Left ventricle myocardium superior (tissue), 1 donor: ENCODE measurements at regions not wholly inside any gene's neighbourhood (a gene's known extent, or its start where the extent isn't known, plus 50 kb on each side); places are given as distances from the start of the nearest gene placed in this dataset.
A peak's percentile ranks its signal among the peaks of the same experiment; 100 is the strongest.
"Not testable (repeated sequence)": the region's sequence is repeated elsewhere in the genome, so short reads cannot be mapped to it uniquely, and the experiment has no call there.

ENCODE experiments used
- ATAC-seq: fragments of 200-7000 bp; cut with Tn5 transposase; one replicate; pipeline ENCODE4 v1.9.1; 2020; ENCODE audit warnings: mild to moderate bottlenecking, moderate library complexity
- DNase-seq: peaks from one replicate; pipeline ENCODE4 v3.0.0-alpha.2; 2020
- intact Hi-C: fragments of 100-400 bp; cut with micrococcal nuclease; formaldehyde crosslinking; loops from one replicate; pipeline ENCODE4 v1.11.0; 2022
- donor health status: DM: no; HTN: yes; CAD: no; lungs with severe emphysema.

DNA sequence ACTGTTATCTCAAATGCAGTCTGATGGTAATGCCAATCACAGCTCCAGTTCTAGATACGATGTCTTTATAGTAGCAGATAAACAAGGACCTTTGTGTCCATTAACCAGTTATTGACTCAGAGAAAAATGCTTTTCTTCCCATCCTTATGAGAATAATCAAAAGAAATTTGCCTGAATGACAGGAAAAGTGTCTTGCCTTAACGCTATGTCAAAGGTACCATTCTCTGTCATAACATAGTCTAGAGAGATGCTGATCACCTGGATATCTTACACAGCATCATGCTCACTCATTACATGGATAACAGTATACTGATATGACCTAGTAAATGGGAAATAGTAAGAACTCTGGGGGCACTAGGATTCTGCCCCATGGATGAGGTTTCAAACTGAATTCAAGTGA is 151.7 kb upstream of the NEGR1 start:
- no peak for ATAC-seq
- intact Hi-C loops: no loop called here

DNA sequence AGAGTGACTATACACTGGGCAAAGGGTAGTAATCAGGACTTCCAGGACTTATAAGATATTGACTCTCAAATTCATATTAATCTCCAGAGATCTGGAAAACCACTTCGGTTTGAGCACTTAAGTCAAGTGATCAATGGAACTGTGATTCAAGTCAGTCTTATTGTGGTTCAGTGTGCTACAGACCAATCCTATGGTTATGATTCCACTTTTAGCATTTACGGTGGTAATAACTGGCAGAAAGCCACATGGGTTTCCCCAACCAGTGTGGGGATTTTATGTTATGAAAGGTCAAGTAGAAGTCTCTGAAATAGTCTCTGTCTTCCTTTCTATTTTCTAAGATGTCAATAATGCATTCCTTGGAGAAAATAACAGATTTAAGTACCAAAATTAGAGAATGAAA is 151.3 kb upstream of the NEGR1 start:
- intact Hi-C loops: no loop called here
- no peak for ATAC-seq
- no peak for DNase-seq

More for the DNA sequence above, 151.7 kb upstream of the NEGR1 start:
- no peak for DNase-seq

DNA sequence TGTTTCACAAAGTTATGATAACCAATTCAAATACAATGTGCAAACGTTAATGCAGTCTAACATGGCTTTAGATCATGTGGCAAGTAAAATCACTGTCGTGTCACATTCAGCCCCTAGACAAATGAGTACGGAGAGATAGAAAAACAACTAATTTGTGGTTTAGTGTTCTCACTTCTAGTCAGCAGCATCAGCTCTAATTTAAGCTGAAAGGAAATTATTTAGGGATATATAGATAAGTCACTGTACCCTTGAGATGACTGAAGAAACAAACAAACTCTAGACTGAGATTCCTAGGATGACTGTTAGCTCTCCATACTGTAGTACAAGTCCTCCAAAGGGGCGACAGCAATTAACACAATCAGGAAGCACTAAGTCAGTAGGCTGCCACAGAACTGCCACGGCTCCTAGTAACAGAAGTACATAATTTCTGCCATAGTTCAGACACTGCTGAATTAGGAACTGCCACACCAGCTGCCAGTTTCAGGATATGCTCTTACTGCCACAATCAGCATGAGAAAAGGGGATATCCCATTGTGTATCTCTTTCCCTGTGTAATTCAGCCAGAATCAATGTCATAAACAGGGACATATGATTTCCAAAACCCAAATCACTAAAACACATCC is 150.4 kb upstream of the NEGR1 start:
- intact Hi-C loops: no loop called here
- no peak for DNase-seq
- ATAC-seq: no peak

DNA sequence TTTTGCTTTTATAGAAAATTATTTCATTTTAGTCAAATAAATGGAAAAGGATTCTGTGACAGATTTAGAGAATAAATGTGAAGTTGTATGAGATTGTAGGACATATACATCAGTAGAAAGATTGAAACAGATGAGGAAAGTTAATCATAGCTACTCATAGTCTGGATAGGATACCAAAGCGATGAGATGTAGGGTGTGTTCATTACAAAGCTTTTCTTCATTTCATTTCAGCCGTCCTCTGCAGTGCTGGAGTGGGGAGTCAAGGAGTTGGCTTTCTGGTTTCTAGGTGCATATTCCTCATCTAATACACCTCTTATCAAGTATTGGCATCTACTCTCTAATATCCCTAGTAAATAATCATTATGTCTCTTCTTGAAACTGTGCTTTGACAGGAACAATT is 149.5 kb upstream of the NEGR1 start:
- DNase-seq: no peak
- no peak for ATAC-seq
- intact Hi-C loops: no loop called here

DNA sequence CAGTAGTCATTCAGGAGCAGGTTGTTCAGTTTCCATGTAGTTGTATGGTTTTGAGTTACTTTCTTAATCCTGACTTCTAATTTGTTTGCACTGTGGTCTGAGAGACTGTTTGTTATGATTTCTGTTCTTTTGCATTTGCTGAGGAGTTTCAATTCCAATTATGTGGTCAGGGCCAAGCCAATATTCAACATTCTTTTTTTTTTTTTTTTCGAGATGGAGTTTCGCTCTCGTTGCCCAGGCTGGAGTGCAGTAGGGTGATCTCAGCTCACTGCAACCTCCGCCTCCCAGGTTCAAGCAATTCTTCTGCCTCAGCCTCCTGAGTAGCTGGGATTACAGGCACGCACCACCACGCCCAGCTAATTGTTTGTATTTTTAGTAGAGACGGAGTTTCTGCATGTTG is 145.9 kb upstream of the NEGR1 start:
- DNase-seq, ATAC-seq, intact Hi-C loops: not testable (repeated sequence)

DNA sequence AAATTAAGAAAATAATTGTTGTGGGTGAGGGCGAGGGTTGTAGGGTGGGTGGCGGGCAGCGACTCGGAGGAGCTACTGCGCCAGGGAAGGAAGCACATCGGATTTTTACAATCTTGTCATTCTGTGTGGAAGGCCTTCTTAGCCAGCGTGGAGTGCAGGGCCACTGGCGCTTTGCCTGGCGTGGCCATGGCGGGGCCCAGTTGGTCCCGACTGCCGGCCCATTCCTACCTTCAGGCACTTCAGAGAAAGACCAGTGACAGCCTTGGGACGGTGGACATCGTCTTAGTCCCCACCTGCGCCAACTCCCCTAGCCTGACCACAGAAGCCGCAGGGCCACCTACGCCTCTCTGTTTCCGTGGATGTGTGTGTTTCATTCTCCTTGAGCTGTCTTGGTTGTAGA is 136.9 kb upstream of the NEGR1 start:
- DNase-seq: no peak
- ATAC-seq: no peak
- intact Hi-C loops: no loop called here

DNA sequence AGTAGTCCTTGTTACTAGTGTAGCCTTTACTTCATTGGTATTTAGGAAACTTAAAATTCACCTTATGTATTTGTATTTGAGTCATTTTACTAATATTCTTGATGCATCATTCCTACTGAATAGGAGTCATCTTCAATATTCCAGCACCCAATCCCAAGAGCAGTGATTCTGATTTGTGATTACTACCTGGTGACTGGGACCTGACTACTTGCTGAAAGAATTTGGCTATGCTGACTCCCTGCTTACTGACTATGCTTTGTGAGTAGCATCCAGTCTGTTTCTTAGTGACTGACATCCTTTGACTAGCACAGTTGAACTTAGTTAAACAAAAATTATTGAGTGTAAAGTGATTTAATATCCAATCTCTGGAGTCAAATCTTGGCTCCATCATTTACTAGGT is 129.9 kb upstream of the NEGR1 start:
- DNase-seq (no peak), ATAC-seq (no peak)
- intact Hi-C loops: no loop called here

DNA sequence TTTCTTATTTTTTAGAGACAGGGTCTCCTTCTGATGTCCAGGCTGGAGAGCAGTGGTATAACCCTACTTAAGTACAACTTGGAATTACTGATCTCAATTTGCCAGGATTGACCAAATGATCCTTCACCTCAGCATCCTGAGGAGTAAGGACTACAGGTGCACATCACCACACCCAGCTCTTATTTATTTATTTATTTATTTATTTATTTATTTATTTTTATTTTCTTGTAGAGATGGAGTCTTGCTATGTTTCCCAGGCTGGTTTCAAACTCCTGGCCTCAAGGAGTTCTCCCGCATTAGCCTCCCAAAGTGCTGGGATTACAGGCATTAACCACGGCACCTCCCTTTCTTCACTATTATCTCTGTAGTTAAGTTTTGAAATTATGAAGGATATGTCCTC is 117.5 kb upstream of the NEGR1 start:
- no peak for DNase-seq
- intact Hi-C loops: no loop called here
- ATAC-seq: no peak

DNA sequence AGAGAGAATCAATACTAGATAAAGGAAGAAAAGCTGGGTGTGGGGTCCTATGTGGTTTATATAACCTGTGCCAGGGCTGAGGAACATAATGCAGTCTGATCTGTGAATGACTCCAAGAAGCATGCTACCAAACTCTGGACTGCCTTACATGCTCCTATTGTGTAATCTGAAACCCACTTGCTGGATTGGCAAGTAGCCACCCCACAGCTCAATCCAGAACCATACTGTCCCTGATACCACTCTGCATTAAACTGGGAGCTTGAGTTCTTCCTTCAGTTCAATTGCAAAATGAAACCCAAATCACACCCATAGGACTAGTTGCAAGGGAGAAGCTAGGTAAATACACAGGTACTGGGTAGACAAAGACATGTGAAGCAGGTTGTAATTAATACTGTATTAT is 115.4 kb upstream of the NEGR1 start:
- DNase-seq (peak; percentile 9), ATAC-seq (peak; percentile 63)
- intact Hi-C loops: no loop called here

DNA sequence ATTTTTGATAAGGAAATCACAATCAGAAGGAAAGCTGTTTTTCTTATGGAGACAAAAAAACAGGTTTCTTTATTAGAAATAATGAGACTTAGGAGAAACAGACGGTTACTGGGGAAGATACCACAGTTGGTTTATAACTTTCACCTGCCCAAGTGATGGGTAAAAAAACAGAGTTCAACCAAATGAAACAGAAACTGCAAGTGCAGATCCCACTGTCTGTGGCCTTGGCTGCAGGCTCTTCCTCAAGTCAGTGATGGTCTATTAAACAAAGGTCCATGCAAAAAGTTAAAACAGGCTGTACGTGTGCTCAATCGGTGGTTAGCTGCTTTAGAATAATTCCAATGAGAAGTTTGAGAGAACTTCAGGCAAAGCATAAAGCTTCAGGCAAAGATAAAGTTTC is 112.1 kb upstream of the NEGR1 start:
- DNase-seq (no peak), ATAC-seq (no peak)
- intact Hi-C loops: no loop called here

DNA sequence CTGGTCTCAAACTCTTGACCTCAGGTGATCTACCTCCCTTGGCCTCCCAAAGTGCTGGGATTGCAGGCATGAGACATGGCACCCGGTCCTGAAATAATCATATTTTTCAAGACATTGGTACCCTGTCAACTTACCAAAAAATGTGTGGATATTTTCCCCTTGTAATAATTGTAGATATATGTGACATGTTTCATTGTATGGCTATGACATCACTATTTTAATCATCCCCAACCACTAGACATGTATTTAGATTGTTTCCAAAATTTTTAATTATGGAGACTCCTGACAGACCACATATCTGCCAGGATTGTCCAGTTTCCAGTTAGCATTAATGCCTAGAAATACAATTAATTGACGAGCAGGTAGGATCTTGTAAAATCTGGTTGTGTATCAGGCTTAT is 96.7 kb upstream of the NEGR1 start:
- intact Hi-C loops: no loop called here
- ATAC-seq (no peak), DNase-seq (no peak)

DNA sequence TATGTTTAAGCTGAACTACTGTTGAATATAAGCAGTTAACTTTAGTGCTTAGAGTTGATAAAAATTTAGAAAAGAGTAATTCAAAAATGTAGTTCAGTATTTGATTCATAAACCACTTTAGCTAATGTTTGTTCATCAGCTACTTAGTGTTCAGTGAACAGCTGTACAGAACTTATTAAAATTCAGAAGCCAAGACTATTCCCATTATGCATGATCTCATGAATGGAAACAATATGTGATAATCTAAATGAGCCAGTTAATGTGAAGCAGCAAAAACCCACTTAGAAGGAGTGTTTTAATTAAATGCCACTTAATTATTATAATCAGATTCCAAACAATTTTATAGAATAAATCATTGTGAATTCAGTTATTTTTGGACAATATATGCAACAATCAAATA is 92.9 kb upstream of the NEGR1 start:
- no peak for ATAC-seq
- DNase-seq: no peak
- intact Hi-C loops: no loop called here

DNA sequence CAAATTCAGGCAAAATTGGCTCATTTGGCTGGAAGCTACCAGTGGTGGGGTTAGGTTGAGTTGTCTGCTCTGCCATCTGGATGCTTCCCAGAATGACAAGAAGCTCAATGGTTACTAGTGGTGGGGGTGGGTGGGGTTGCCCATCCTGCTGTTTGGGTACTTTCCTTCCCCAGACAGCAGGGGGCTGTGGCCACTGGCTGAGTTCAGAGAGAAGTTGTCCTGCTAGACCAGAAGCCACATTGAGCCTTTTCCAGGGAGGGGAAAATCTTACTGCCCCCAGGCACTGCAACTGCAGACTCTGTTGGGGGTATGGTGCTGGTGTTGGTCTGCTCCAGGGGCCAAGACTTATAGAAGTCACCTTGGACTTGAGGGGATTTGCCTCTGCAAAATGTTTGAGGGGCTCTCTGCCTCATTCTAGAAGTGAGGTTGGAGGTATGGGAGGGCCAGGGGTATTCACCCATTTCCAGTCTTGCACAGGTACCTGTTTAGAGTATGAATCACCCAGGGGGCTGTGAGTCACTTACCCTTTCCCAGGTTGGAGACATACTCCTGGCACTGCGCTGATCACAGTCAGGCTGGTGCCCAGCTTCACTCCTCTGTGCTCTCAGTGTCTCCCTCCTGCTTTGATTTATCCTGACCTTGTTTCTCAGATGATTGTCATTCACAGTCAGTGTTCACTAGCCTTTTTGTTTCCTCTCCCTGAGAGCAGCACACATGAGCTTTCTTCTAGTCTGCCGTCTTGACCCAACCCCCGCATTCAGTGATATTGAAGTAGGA is 89.1 kb upstream of the NEGR1 start:
- DNase-seq: no peak
- ATAC-seq: no peak
- intact Hi-C loops: no loop called here

DNA sequence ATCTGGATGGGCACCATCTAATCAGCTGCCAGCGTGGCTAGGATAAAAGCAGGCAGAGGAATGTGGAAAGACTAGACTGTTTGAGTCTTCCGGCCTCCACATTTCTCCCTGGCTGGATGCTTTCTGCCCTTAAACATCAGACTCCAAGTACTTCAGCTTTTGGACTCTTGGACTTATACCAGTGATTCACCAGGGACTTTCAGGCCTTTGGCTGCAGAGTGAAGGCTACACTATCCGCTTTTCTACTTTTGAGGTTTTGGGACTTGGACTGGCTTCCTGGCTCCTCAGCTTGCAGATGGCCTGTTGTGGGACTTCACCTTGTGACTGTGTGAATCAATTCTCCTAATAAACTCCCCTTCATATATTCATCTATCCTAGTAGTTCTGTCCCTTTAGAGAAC is 88.5 kb upstream of the NEGR1 start:
- DNase-seq, ATAC-seq, intact Hi-C loops: not testable (repeated sequence)

DNA sequence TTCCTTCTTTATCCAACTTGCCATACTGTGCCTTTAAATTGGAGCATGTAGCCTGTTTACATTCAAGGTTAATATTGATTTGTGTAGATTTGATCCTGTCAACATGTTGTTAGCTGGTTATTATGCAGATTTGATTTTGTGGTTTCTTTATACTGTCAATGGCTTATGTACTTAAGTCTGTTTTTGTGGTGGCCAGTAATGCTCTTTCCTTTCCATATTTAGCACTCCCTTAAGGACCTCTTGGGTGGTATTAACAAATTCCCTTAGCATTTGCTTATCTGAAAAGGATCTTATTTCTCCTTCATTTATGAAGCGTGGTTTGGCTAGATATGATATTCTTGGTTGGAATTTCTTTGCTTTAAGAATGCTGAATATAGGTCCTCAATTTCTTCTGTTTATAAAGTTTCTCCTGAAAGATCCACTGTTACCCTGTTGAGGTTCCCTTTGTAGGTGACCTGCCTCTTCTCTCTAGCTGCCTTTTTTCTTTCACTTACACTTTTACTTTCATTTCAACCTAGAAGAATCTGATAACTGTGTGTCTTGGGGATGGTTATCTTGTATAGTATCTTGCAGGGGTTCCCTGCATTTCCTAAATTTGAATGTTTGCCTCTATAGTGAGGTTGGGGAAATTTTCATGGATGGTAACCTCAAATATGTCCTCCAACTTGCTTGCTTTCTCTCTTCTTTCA is 86.9 kb upstream of the NEGR1 start:
- intact Hi-C loops: no loop called here
- ATAC-seq: no peak
- DNase-seq: no peak

DNA sequence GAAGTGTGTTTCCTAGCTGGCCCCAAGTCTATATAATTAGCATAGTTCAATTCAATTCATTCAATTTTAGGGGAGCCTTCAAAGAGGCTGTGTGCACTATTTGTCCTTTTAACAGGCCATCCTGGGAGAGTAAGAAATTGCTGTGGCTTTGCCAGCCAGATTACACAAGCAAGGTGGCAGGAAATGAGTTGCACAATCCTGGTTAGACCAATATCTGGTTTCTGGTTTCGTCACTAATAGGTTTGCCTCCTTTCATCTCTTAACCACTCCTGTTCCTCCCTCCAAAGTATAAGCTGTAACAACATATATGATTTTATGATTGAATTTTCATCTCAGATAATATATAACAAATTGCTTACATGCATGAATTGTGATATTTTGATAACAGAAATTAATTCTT is 84.1 kb upstream of the NEGR1 start:
- DNase-seq (no peak), ATAC-seq (no peak)
- intact Hi-C loops: no loop called here

DNA sequence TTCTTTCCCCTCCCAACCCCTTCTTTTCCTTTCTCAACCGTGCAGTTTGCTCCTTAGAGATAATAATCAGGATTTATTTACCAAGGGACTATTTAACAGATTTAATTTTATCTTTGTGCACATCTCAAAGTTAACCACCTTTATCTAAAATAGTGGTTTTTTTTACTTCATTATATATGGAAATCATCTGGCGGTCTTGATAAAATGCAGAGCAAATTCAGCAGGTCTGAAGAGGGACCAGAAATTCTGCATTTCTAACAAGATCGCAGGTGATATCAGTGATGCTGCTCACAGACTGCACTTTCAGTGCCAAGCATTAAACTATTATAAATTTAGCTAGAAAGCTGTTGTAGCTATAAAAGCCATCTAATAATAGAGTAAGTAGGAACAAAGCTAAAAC is 83.4 kb upstream of the NEGR1 start:
- DNase-seq: no peak

DNA sequence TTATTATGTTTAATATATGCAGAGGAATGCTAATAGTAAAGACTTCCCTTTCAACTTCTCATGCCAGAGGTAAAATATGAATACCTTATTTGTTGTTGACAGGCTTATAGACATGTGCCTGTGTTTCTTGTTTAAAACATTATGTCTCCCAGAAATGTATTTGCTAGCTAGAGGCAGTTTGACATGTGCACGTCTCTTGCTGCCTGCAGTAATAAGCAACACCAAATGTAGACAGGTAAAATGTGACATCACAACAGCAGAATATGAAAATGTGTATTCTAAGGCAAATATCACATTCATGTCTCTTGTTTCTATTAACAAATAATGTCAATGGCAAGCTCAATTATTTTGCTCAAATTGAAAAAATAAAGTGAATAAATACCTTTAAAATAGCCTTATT is 80.2 kb upstream of the NEGR1 start:
- ATAC-seq: no peak
- DNase-seq: no peak
- intact Hi-C loops: no loop called here

More for the DNA sequence above, 83.4 kb upstream of the NEGR1 start:
- intact Hi-C loops: no loop called here
- ATAC-seq: no peak

DNA sequence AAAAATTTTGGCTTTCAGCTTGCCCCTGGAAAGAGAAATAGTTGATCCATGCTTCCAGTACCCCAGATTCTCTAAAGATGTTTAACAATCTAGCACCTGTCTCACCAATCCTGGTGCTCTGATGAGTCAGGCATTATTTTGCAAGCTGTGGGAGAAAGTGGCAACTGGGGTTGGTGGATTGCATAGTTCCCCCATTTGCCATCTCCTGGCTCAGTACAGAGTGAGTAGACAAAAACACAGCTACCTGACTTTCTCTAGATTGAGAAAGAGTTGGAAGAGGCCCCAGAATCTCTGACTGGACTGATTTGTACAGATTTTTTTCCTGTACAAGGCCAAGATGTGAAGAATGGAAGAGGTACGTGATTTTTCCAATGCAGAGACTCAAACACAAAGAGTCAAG is 75.1 kb upstream of the NEGR1 start:
- intact Hi-C loops: no loop called here
- ATAC-seq: no peak

DNA sequence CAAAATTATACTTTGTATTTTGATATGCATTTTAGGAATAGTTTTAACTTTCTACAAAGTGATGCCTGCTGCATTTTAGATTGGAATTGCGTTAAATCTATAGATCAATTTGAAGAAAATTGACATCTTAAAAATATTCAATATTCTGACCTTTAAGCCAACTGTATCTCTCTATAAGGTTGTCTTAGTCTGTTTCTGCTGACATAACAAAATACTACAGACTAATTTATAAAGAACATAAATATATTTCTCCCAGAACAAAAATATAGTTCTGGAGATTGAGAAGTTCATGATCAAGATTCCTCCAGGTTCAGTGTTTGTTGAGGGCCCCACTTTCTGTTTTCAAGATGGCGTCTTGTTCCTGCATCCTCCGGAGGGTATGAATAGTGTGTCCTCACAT is 73.6 kb upstream of the NEGR1 start:
- no peak for ATAC-seq
- DNase-seq: no peak
- intact Hi-C loops: no loop called here

More for the DNA sequence above, 75.1 kb upstream of the NEGR1 start:
- no peak for DNase-seq

DNA sequence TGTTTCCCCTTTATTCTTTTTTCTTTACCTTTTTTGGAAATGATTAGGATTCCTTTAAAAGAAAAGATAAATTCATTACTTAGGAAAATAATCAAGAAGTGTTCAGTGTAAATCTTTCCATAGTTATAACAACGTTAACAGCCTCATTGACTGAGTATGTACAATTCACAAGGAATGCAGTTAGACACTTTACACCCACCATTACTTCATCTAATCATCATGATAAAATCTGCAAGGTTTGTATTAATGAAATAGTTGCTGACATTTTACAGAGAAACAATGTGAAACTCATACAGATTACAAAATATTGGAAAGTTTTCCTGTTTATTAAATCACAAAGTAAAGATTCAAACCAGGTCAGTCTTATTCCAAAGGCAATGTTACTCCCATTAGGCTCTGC is 59.3 kb upstream of the NEGR1 start:
- intact Hi-C loops: no loop called here
- no peak for DNase-seq
- no peak for ATAC-seq
